Panc1 (cell line): ENCODE measurements at regions not wholly inside any gene's neighbourhood (a gene's known extent, or its start where the extent isn't known, plus 50 kb on each side); places are given as distances from the start of the nearest gene placed in this dataset.

Source experiments
- ATAC-seq: fragments of 200-7000 bp; cut with Tn5 transposase; 2 replicates; pipeline ENCODE4 v1.9.1; 2020; ENCODE audit warnings: mild to moderate bottlenecking, moderate library complexity
- BruUV-seq: library from RNA; stranded (reverse); fragments of 400-500 nt; replicated peaks from 2 replicates; lab custom pipeline; 2021; lab: Mats Ljungman, UMichigan
- CTCF ChIA-PET: fragments of 300-600 bp; sonication (Branson Sonifier 250); formaldehyde crosslinking; loops from one replicate; lab custom pipeline; 2022; ENCODE audit warnings: antibody characterized with exemption; lab: Charles Lee
- POLR2A ChIA-PET: fragments of 300-600 bp; sonication (Branson Sonifier 250); formaldehyde crosslinking; loops from one replicate; lab custom pipeline; 2022; ENCODE audit warnings: antibody characterized with exemption; lab: Charles Lee
- DNase-seq: peaks from one replicate; pipeline ENCODE4 v3.0.0-alpha.2; 2010; ENCODE audit warnings: low read depth, low spot score
- H3K27ac ChIP-seq: 2 replicates; pipeline ENCODE4 v1.5.1; 2011; ENCODE audit warnings: mild to moderate bottlenecking, low read length, inconsistent platforms
- H3K27me3 ChIP-seq: fragments of 200-500 bp; sonication (Bioruptor generic); 2 replicates; pipeline ENCODE4 v1.6.0; 2014; ENCODE audit warnings: low read length, inconsistent platforms; ENCODE audit not compliant: control insufficient read depth, insufficient read depth
- H3K36me3 ChIP-seq: fragments of 200-500 bp; sonication (Bioruptor generic); 2 replicates; pipeline ENCODE4 v1.5.1; 2014; ENCODE audit warnings: inconsistent platforms, mild to moderate bottlenecking, low read length, moderate library complexity; ENCODE audit not compliant: control insufficient read depth, insufficient read depth
- H3K4me1 ChIP-seq: 2 replicates; pipeline ENCODE4 v1.5.1; 2011; ENCODE audit warnings: inconsistent platforms, mild to moderate bottlenecking, low read length, moderate library complexity; ENCODE audit not compliant: control insufficient read depth, insufficient read depth
- H3K4me3 ChIP-seq, 2 experiments: 2 replicates each; pipeline ENCODE4 v1.5.1; 2011 to 2012; ENCODE audit warnings: low read depth in 2 of 2, low read length in 2 of 2, mild to moderate bottlenecking in 2 of 2, inconsistent platforms in 1 of 2, moderate library complexity in 1 of 2
- H3K9me3 ChIP-seq: fragments of 200-500 bp; sonication (Bioruptor generic); 2 replicates; pipeline ENCODE4 v1.5.1; 2014; ENCODE audit warnings: low read depth, mild to moderate bottlenecking, inconsistent platforms, low read length, moderate library complexity; ENCODE audit not compliant: control insufficient read depth, insufficient read depth
- CTCF ChIP-seq: fragments of 450-650 bp; IDR thresholded peaks from 2 replicates; pipeline ENCODE4 v1.5.1; 2017; ENCODE audit warnings: mild to moderate bottlenecking
- POLR2AphosphoS5 ChIP-seq: IDR thresholded peaks from 2 replicates; pipeline ENCODE4 v1.6.1; 2012; ENCODE audit warnings: mild to moderate bottlenecking, low read depth, low read length, moderate library complexity
- REST ChIP-seq, 2 experiments: IDR thresholded peaks; 2 replicates each; pipeline ENCODE4 v1.6.1; 2011 to 2012; ENCODE audit warnings: low read depth in 2 of 2, control low read depth in 1 of 2, low read length in 1 of 2, mild to moderate bottlenecking in 1 of 2, moderate library complexity in 1 of 2; ENCODE audit not compliant: insufficient read depth in 1 of 2
- SIN3A ChIP-seq: IDR thresholded peaks from 2 replicates; pipeline ENCODE4 v1.6.1; 2012; ENCODE audit warnings: low read depth, mild to moderate bottlenecking, low read length, moderate library complexity, borderline replicate concordance; ENCODE audit not compliant: insufficient read depth
- TCF7L2 ChIP-seq: IDR thresholded peaks from 2 replicates; pipeline ENCODE4 v1.6.1; 2011; ENCODE audit warnings: mild to moderate bottlenecking, low read depth, low read length, inconsistent platforms
- in situ Hi-C: cut with HindIII; loops from 2 replicates; pipeline ENCODE4 v1.10.0; 2016; ENCODE audit warnings: low sequenced_read_pairs, low pct_unique_long_range_greater_than_20kb
- intact Hi-C: fragments of 100-400 bp; cut with micrococcal nuclease; formaldehyde crosslinking; loops from one replicate; pipeline ENCODE4 v1.10.0; 2022; ENCODE audit not compliant: unreplicated experiment

GRCh38 chr17:14733376-14733775 lies 432.5 kb downstream of the HS3ST3B1 start:
- no peaks in the 10 kb centered on the region for H3K4me1 ChIP-seq
- CTCF ChIA-PET: no interaction called here
- intact Hi-C loops (no loop called here), in situ Hi-C loops (no loop called here)
- TF ChIP-seq POLR2AphosphoS5 (no peak), CTCF (no peak), TCF7L2 (no peak), REST (IDR thresholded peaks at IDR 0.05; ENCODE audit: insufficient read depth in 1 of 2, low read depth in 2 of 2, low read length in 1 of 2) (no peak), SIN3A (no peak)
- no peak overlapping the region for H3K4me3 ChIP-seq
- POLR2A ChIA-PET: no interaction called here
- no peaks in the 10 kb centered on the region for H3K27me3 ChIP-seq
- ATAC-seq (no peak), DNase-seq (no peak)
- BruUV-seq: no TSS peak
- no peaks in the 10 kb centered on the region for H3K9me3 ChIP-seq
- H3K36me3 ChIP-seq: no peaks in the 10 kb centered on the region
- no peak overlapping the region for H3K27ac ChIP-seq

GRCh38 chr17:14732211-14732610 lies 431.3 kb downstream of the HS3ST3B1 start:
- POLR2A ChIA-PET: no interaction called here
- in situ Hi-C loops: no loop called here
- no TSS peak for BruUV-seq

More at GRCh38 chr17:14732211-14732610, 431.3 kb downstream of the HS3ST3B1 start:
- CTCF ChIA-PET: no interaction called here
- no peaks in the 10 kb centered on the region for H3K4me1 ChIP-seq
- ATAC-seq (no peak), DNase-seq (no peak)
- no peaks in the 10 kb centered on the region for H3K9me3 ChIP-seq
- H3K4me3 ChIP-seq: no peak overlapping the region
- TF ChIP-seq SIN3A: no peak
- TF ChIP-seq REST (IDR thresholded peaks at IDR 0.05; ENCODE audit: insufficient read depth in 1 of 2, low read depth in 2 of 2, low read length in 1 of 2): no peak
- no peak for TF ChIP-seq CTCF
- no peak for TF ChIP-seq TCF7L2
- no peak for TF ChIP-seq POLR2AphosphoS5
- no peaks in the 10 kb centered on the region for H3K27me3 ChIP-seq
- no peaks in the 10 kb centered on the region for H3K36me3 ChIP-seq
- no peak overlapping the region for H3K27ac ChIP-seq
- intact Hi-C loops: no loop called here
